Testis (tissue), 2 donors: ENCODE measurements at regions not wholly inside any gene's neighbourhood (a gene's known extent, or its start where the extent isn't known, plus 50 kb on each side); places are given as distances from the start of the nearest gene placed in this dataset.

Experiments used
- POLR2A ChIP-seq: fragments of 450-650 bp; IDR thresholded peaks from one replicate; pipeline ENCODE4 v1.6.1; 2017; ENCODE audit warnings: antibody characterized with exemption, mild to moderate bottlenecking, moderate library complexity
- TF ChIP-seq, protein P1 (sequence below), 3 experiments: fragments of 450-650 bp in 2 of 3; fragments of 200-600 bp in 1 of 3; sonication (generic) in 1 of 3; IDR thresholded peaks; one replicate each; pipeline ENCODE4 v1.5.1; 2016 to 2019; ENCODE audit warnings: antibody characterized with exemption in 3 of 3, mild to moderate bottlenecking in 2 of 3, moderate library complexity in 1 of 3

- TF ChIP-seq POLR2A: no peak
- TF ChIP-seq, protein P1, sequence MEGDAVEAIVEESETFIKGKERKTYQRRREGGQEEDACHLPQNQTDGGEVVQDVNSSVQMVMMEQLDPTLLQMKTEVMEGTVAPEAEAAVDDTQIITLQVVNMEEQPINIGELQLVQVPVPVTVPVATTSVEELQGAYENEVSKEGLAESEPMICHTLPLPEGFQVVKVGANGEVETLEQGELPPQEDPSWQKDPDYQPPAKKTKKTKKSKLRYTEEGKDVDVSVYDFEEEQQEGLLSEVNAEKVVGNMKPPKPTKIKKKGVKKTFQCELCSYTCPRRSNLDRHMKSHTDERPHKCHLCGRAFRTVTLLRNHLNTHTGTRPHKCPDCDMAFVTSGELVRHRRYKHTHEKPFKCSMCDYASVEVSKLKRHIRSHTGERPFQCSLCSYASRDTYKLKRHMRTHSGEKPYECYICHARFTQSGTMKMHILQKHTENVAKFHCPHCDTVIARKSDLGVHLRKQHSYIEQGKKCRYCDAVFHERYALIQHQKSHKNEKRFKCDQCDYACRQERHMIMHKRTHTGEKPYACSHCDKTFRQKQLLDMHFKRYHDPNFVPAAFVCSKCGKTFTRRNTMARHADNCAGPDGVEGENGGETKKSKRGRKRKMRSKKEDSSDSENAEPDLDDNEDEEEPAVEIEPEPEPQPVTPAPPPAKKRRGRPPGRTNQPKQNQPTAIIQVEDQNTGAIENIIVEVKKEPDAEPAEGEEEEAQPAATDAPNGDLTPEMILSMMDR (IDR thresholded peaks at IDR 0.05): no peak
Observed at GRCh38 chr20:20850407-20850806, 138.0 kb upstream of the RALGAPA2 start.
